ENCODE measurements at regions not wholly inside any gene's neighbourhood (a gene's known extent, or its start where the extent isn't known, plus 50 kb on each side); places are given as distances from the start of the nearest gene placed in this dataset.

- TF ChIP-seq, protein P1, sequence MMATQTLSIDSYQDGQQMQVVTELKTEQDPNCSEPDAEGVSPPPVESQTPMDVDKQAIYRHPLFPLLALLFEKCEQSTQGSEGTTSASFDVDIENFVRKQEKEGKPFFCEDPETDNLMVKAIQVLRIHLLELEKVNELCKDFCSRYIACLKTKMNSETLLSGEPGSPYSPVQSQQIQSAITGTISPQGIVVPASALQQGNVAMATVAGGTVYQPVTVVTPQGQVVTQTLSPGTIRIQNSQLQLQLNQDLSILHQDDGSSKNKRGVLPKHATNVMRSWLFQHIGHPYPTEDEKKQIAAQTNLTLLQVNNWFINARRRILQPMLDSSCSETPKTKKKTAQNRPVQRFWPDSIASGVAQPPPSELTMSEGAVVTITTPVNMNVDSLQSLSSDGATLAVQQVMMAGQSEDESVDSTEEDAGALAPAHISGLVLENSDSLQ (IDR thresholded peaks at IDR 0.05), result no peak
- no peak for TF ChIP-seq SP1 (IDR thresholded peaks at IDR 0.05)
- no peak for TF ChIP-seq FOXM1 (IDR thresholded peaks at IDR 0.05; ENCODE audit: borderline replicate concordance)
- no peak for TF ChIP-seq TARDBP (IDR thresholded peaks at IDR 0.05)
- no peak for TF ChIP-seq SUZ12 (IDR thresholded peaks at IDR 0.05)
- no peak for TF ChIP-seq FOXK2 (IDR thresholded peaks at IDR 0.05)
- TF ChIP-seq BHLHE40 (IDR thresholded peaks at IDR 0.05; ENCODE audit: borderline replicate concordance), result no peak
These were observed 277.5 kb downstream of the NR4A2 start for GRCh38 chr2:156054983-156055382.
